Glutamatergic neuron (in vitro differentiated cells): ENCODE measurements at regions not wholly inside any gene's neighbourhood (a gene's known extent, or its start where the extent isn't known, plus 50 kb on each side); places are given as distances from the start of the nearest gene placed in this dataset.
"Not testable (repeated sequence)": the region's sequence is repeated elsewhere in the genome, so short reads cannot be mapped to it uniquely, and the experiment has no call there.

Source experiments
- DNase-seq: peaks from one replicate; pipeline ENCODE4 v3.0.0; 2022
- H3K27ac Mint-ChIP-seq: one replicate; pipeline ENCODE4 v1.8.0; 2020; ENCODE audit warnings: mild to moderate bottlenecking, mixed read lengths, inconsistent platforms; ENCODE audit not compliant: unreplicated experiment
- H3K27me3 Mint-ChIP-seq: one replicate; pipeline ENCODE4 v1.8.0; 2020; ENCODE audit warnings: mild to moderate bottlenecking, moderate library complexity, mixed read lengths, inconsistent platforms; ENCODE audit not compliant: unreplicated experiment
- H3K36me3 Mint-ChIP-seq: one replicate; pipeline ENCODE4 v1.8.0; 2020; ENCODE audit warnings: mild to moderate bottlenecking, mixed read lengths, inconsistent platforms; ENCODE audit not compliant: unreplicated experiment
- H3K4me1 Mint-ChIP-seq: one replicate; pipeline ENCODE4 v1.8.0; 2020; ENCODE audit warnings: mild to moderate bottlenecking, low read depth, mixed read lengths, inconsistent platforms; ENCODE audit not compliant: unreplicated experiment
- H3K4me3 Mint-ChIP-seq: one replicate; pipeline ENCODE4 v1.8.0; 2020; ENCODE audit warnings: mild to moderate bottlenecking, mixed read lengths, inconsistent platforms; ENCODE audit not compliant: unreplicated experiment
- H3K9me3 Mint-ChIP-seq: one replicate; pipeline ENCODE4 v1.8.0; 2020; ENCODE audit warnings: mild to moderate bottlenecking, moderate library complexity, mixed read lengths, inconsistent platforms; ENCODE audit not compliant: unreplicated experiment
- CTCF ChIP-seq: fragments of 200-600 bp; sonication (generic); IDR thresholded peaks from one replicate; pipeline ENCODE4 v1.5.0; 2021; ENCODE audit not compliant: partially characterized antibody, unreplicated experiment

GRCh38 chr1:161421456-161421855, 53.8 kb upstream of the CFAP126 start:
- no peaks in the 10 kb centered on the region for H3K4me1 Mint-ChIP-seq
- H3K27ac Mint-ChIP-seq, result no peak overlapping the region
- H3K27me3 Mint-ChIP-seq, result peaks cover 4% of the 10 kb centered on the region
- DNase-seq, result no peak
- H3K9me3 Mint-ChIP-seq, result peaks cover 4% of the 10 kb centered on the region
- H3K4me3 Mint-ChIP-seq, result no peak overlapping the region
- TF ChIP-seq CTCF, result no peak
- peaks cover 9% of the 10 kb centered on the region for H3K36me3 Mint-ChIP-seq

GRCh38 chr1:161420763-161421455, 53.2 kb upstream of the CFAP126 start:
- DNase-seq, result no peak
- H3K4me3 Mint-ChIP-seq, result no peak overlapping the region
- peaks cover 4% of the 10 kb centered on the region for H3K27me3 Mint-ChIP-seq

GRCh38 chr1:161417536-161417935, 49.9 kb upstream of the CFAP126 start:
- H3K27me3 Mint-ChIP-seq, H3K27ac Mint-ChIP-seq, H3K36me3 Mint-ChIP-seq, DNase-seq, H3K4me1 Mint-ChIP-seq, H3K9me3 Mint-ChIP-seq, H3K4me3 Mint-ChIP-seq: not testable (repeated sequence)

More at GRCh38 chr1:161420763-161421455, 53.2 kb upstream of the CFAP126 start:
- H3K4me1 Mint-ChIP-seq, result no peaks in the 10 kb centered on the region
- peaks cover 4% of the 10 kb centered on the region for H3K9me3 Mint-ChIP-seq
- H3K27ac Mint-ChIP-seq, result no peak overlapping the region
- no peak for TF ChIP-seq CTCF
- peaks cover 9% of the 10 kb centered on the region for H3K36me3 Mint-ChIP-seq
